ENCODE measurements at regions not wholly inside any gene's neighbourhood (a gene's known extent, or its start where the extent isn't known, plus 50 kb on each side); places are given as distances from the start of the nearest gene placed in this dataset.

DNA sequence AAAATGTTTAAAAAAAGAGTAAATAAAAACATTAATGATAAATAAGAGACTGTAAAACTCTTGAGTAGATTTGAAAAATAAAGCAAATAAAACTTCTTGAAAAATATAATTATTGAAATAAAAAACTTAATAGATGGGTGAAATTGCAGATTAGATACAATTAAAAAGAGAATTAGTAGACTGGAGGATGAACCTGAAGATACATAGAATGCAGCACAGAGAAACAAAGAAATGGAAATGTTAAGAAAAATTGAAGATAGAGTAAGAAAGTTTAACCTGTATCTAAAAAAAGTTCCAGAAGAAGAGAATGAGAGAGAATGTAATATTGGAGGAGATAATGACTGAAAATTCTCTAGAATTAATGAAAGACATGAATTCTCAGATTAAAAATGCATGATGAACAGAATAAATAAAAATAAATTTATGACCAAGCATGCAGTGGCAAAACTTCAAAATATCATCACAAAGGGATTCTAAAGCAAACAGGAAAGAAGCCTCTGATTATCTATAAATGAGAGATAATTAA lies 438.1 kb upstream of the CLINT1 start:
- DNase-seq (ENCODE audit: extremely low spot score): no peak
- ChIA-PET CTCF (no interaction called here), POLR2A (no interaction called here)
- TF ChIP-seq, protein P1, sequence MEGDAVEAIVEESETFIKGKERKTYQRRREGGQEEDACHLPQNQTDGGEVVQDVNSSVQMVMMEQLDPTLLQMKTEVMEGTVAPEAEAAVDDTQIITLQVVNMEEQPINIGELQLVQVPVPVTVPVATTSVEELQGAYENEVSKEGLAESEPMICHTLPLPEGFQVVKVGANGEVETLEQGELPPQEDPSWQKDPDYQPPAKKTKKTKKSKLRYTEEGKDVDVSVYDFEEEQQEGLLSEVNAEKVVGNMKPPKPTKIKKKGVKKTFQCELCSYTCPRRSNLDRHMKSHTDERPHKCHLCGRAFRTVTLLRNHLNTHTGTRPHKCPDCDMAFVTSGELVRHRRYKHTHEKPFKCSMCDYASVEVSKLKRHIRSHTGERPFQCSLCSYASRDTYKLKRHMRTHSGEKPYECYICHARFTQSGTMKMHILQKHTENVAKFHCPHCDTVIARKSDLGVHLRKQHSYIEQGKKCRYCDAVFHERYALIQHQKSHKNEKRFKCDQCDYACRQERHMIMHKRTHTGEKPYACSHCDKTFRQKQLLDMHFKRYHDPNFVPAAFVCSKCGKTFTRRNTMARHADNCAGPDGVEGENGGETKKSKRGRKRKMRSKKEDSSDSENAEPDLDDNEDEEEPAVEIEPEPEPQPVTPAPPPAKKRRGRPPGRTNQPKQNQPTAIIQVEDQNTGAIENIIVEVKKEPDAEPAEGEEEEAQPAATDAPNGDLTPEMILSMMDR (IDR thresholded peaks at IDR 0.05; ENCODE audit: control extremely low read depth, extremely low read depth, low read depth, missing control alignments): no peak

DNA sequence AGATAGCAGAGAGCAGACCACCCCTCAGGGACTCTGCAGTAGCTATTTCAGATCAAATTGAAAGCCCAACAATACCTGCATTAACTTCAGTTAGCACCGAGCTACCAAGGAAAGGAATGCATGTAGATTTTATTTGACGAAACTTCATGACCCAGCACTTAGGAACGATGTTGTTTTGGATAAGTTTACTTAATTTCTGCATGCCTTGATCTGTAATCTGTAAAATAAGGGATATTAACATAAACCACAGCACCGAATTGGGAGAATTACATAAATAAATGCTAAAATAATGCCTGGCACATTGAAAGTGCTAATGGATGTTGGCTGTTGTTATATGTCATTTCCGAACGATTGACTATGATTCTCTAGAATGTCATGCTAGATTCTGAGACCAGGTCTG lies 435.8 kb upstream of the CLINT1 start:
- TF ChIP-seq, protein P1 (IDR thresholded peaks at IDR 0.05; ENCODE audit: control extremely low read depth, extremely low read depth, low read depth, missing control alignments): no peak
- POLR2A ChIA-PET: no interaction called here
- CTCF ChIA-PET: no interaction called here
- DNase-seq (ENCODE audit: extremely low spot score): no peak

DNA sequence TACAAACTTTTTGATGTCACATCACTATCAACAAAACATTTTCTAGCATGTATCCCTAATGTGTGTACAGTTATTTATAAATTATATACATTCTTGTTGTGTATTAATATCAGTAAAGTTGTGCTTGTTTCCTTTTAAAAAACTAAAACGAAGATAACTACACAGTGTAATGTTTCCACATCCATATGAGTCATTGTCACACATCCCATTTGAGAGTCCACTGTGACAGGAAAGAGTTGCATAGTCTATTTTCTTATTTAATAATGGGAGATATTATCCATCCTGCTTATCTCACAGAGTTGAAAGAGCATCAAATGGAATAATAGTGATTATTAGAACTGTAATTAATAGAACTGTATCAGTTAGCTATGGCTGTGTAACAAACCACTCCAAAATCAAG lies 434.0 kb upstream of the CLINT1 start:
- POLR2A ChIA-PET: no interaction called here
- TF ChIP-seq, protein P1 (IDR thresholded peaks at IDR 0.05; ENCODE audit: control extremely low read depth, extremely low read depth, low read depth, missing control alignments): no peak
- DNase-seq (ENCODE audit: extremely low spot score): no peak
- CTCF ChIA-PET: interaction anchor here (1.4 kb wide), 1 partner anchor 14 kb away, joined by 4 read pairs; no protein-coding TSS in a partner anchor

DNA sequence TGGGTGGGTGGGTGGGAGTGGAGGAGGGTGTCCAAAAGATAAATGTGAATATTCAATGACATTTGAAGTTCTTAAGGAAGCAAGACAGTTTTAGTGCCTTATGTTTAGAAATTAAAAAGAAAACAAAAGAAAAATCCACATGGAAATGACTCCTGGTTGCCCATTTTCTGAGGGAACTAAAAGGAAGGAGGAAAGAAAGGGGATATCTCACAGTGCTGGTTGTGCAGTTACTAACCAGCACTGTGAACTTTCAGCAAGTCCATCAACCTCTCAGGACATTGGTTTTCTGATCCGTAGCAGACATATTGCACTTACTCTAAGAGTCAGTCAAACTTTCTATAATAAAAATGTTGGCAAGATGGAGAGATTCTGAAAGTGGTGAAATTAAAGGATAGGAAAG lies 431.0 kb upstream of the CLINT1 start:
- TF ChIP-seq, protein P1 (IDR thresholded peaks at IDR 0.05; ENCODE audit: control extremely low read depth, extremely low read depth, low read depth, missing control alignments): no peak
- ChIA-PET CTCF (interaction anchor here (2.0 kb wide), 1 partner anchor 405 kb away, joined by 5 read pairs; no protein-coding TSS in a partner anchor), POLR2A (no interaction called here)
- DNase-seq (ENCODE audit: extremely low spot score): no peak

DNA sequence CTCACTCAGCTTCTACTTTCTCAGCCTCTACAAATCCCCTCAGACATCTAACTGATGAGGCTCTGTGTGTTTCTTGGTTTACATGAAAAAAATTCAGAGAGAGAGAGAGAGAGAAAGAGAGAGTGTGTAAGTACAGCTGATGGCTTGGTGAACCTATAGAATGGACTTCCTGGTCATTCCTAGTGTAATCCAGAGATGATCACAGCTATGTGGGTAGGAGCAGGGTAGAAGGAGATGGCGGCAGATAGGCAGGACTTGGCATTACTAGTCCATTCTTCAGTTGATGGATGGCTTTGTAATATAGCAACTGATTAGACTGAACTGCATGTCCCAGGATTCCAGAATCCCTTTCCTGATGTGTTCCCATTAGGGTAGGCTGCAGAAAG lies 429.3 kb upstream of the CLINT1 start:
- ChIA-PET CTCF (interaction anchor here (0.9 to 2.0 kb wide), 4 partner anchors 8 to 407 kb away, joined by 3 to 5 read pairs (median 3); no protein-coding TSS in a partner anchor), POLR2A (no interaction called here)
- DNase-seq (ENCODE audit: extremely low spot score): no peak
- TF ChIP-seq, protein P1 (IDR thresholded peaks at IDR 0.05; ENCODE audit: control extremely low read depth, extremely low read depth, low read depth, missing control alignments): no peak

DNA sequence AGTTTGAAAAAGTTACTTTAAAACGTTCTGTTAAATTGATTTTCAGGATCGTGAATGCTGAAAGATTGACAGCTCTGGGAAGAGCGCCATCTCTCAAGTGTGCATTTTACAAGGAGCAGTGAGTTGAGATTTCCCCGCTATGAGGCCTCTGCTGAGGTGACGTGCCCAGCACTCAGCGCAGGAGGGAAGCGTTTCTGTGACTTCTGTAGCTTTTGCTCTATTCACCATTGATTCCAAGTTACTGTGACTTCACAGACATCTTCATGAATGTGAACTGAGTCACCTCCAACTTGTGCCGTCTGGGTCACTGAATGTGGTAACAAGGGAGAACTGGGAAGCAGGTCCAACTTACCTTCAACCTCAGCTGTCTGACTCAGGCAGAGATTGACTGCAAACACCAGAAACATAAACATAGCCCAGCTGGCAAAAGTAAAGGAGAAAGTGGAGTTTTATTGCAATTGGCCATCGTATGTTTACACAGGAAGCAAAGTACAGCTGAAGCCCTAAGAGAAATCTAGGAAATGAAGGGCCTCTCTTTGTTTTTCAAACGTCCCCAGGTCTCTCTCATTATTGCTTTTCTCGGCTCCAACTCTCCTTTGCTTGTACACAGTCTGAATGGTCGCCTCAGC lies 428.8 kb upstream of the CLINT1 start:
- TF ChIP-seq, protein P1 (IDR thresholded peaks at IDR 0.05; ENCODE audit: control extremely low read depth, extremely low read depth, low read depth, missing control alignments): no peak
- POLR2A ChIA-PET: no interaction called here
- CTCF ChIA-PET: interaction anchor here (0.9 to 2.0 kb wide), 5 partner anchors 8 to 408 kb away, joined by 3 to 5 read pairs (median 3); no protein-coding TSS in a partner anchor
- no peak for DNase-seq (ENCODE audit: extremely low spot score)
